Cardiac muscle cell (in vitro differentiated cells and primary cell): ENCODE measurements at regions not wholly inside any gene's neighbourhood (a gene's known extent, or its start where the extent isn't known, plus 50 kb on each side); places are given as distances from the start of the nearest gene placed in this dataset.

ENCODE experiments used
- DNase-seq, 2 donors: peaks; one replicate each; pipeline versions ENCODE4 v3.0.0 to v3.0.0-alpha.2; 2010 to 2017; ENCODE audit warnings: low read depth in 1 of 2, low spot score in 1 of 2
- H3K27ac ChIP-seq: fragments of 200-600 bp; sonication (generic); 2 replicates; pipeline ENCODE4 v1.5.1; 2016
- H3K27me3 ChIP-seq: fragments of 200-600 bp; sonication (generic); 2 replicates; pipeline ENCODE4 v1.6.0; 2016; ENCODE audit warnings: control low read depth
- H3K36me3 ChIP-seq: fragments of 200-600 bp; sonication (generic); 2 replicates; pipeline ENCODE4 v1.5.1; 2016; ENCODE audit warnings: control low read depth
- H3K4me1 ChIP-seq: fragments of 200-600 bp; sonication (generic); 2 replicates; pipeline ENCODE4 v1.8.1; 2017; ENCODE audit warnings: low read depth, mild to moderate bottlenecking, mixed run types
- H3K4me3 ChIP-seq: fragments of 200-600 bp; sonication (generic); 2 replicates; pipeline ENCODE4 v1.5.1; 2016; ENCODE audit warnings: mild to moderate bottlenecking
- H3K9me3 ChIP-seq: fragments of 200-600 bp; sonication (generic); 2 replicates; pipeline ENCODE4 v1.5.1; 2017; ENCODE audit warnings: low read depth, mild to moderate bottlenecking, control low read depth
- TF ChIP-seq, protein P1 (sequence below): IDR thresholded peaks from 2 replicates; pipeline ENCODE4 v1.5.1; 2012; ENCODE audit warnings: low read depth, mild to moderate bottlenecking, low read length

- Histone ChIP-seq H3K4me3 (no peak overlapping the region), H3K4me1 (peaks cover 5% of the 10 kb centered on the region), H3K27ac (no peak overlapping the region), H3K9me3 (no peaks in the 10 kb centered on the region), H3K36me3 (no peaks in the 10 kb centered on the region), H3K27me3 (no peaks in the 10 kb centered on the region)
- TF ChIP-seq, protein P1, sequence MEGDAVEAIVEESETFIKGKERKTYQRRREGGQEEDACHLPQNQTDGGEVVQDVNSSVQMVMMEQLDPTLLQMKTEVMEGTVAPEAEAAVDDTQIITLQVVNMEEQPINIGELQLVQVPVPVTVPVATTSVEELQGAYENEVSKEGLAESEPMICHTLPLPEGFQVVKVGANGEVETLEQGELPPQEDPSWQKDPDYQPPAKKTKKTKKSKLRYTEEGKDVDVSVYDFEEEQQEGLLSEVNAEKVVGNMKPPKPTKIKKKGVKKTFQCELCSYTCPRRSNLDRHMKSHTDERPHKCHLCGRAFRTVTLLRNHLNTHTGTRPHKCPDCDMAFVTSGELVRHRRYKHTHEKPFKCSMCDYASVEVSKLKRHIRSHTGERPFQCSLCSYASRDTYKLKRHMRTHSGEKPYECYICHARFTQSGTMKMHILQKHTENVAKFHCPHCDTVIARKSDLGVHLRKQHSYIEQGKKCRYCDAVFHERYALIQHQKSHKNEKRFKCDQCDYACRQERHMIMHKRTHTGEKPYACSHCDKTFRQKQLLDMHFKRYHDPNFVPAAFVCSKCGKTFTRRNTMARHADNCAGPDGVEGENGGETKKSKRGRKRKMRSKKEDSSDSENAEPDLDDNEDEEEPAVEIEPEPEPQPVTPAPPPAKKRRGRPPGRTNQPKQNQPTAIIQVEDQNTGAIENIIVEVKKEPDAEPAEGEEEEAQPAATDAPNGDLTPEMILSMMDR, result no peak
- no peak for DNase-seq
Measured at GRCh38 chr3:90018779-90019178, 911.4 kb downstream of the EPHA3 start.

DNA sequence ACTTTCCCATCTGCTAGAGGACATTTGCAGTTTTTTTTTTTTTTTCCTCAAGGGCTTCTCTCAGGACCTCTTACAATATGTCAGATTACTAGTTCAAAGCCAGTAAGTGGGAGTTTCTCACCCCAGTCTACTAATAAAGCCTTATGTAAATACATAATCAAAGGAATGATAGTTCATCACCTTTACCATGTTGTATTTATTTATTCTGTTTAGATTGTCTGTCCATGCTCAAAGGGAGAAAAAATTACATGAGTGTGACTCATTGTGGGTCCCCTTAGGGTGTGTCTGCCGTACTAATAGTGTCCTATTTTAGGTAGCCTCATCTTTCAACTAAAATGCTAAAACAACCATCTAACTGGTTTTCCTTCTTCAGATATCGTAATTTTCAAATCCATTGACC lies 917.6 kb downstream of the EPHA3 start:
- no peak overlapping the region for H3K27ac ChIP-seq
- DNase-seq, result no peak
- no peaks in the 10 kb centered on the region for H3K9me3 ChIP-seq
- no peaks in the 10 kb centered on the region for H3K36me3 ChIP-seq
- H3K4me1 ChIP-seq, result peaks cover 5% of the 10 kb centered on the region
- no peak overlapping the region for H3K4me3 ChIP-seq
- TF ChIP-seq, protein P1, result no peak
- H3K27me3 ChIP-seq, result no peaks in the 10 kb centered on the region

DNA sequence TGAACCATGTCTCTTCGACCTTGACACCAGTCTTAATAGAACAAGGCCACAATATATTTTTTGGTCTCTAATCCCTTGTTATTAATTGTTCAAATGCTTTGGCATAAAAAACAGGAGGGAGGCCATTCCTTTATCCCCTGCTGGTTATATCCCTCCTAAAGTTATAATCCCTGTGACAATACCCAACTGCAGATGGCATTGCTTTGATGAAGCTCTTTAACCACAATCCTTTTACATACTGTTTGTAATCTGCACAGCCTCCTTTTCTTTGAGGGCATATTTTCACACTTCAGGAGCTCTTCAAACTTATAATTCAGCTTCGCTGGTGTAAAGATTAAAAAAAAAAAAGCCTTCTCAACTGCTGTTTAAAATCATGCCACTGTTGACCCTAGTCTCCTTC lies 919.0 kb downstream of the EPHA3 start:
- TF ChIP-seq, protein P1, result no peak

DNA sequence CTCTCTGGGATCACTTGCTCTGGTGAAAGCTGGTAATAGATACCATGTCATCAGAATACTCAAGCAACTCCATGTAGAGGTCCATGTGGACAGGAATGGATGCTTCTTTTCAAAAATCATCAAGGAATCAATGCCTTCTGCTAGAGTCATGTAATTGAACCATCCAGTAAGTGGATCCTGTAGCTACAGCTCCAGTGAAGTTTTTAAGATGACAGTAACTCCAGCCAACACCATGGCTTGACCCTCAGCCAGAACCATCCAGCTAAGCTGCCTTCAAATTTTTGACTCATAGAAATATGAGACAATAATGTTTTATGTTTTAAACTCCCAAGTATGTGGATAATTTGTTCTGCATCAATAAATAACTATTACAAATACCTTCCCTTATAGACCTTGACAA lies 923.7 kb downstream of the EPHA3 start:
- H3K36me3 ChIP-seq, result no peaks in the 10 kb centered on the region
- TF ChIP-seq, protein P1, result no peak
- H3K4me3 ChIP-seq, result no peak overlapping the region
- H3K9me3 ChIP-seq, result no peaks in the 10 kb centered on the region
- no peaks in the 10 kb centered on the region for H3K4me1 ChIP-seq
- DNase-seq, result no peak
- H3K27me3 ChIP-seq, result no peaks in the 10 kb centered on the region
- H3K27ac ChIP-seq, result no peak overlapping the region

More for the DNA sequence above, 919.0 kb downstream of the EPHA3 start:
- Histone ChIP-seq H3K4me1 (no peaks in the 10 kb centered on the region), H3K27me3 (no peaks in the 10 kb centered on the region), H3K9me3 (no peaks in the 10 kb centered on the region), H3K27ac (no peak overlapping the region), H3K36me3 (no peaks in the 10 kb centered on the region), H3K4me3 (no peak overlapping the region)
- no peak for DNase-seq

DNA sequence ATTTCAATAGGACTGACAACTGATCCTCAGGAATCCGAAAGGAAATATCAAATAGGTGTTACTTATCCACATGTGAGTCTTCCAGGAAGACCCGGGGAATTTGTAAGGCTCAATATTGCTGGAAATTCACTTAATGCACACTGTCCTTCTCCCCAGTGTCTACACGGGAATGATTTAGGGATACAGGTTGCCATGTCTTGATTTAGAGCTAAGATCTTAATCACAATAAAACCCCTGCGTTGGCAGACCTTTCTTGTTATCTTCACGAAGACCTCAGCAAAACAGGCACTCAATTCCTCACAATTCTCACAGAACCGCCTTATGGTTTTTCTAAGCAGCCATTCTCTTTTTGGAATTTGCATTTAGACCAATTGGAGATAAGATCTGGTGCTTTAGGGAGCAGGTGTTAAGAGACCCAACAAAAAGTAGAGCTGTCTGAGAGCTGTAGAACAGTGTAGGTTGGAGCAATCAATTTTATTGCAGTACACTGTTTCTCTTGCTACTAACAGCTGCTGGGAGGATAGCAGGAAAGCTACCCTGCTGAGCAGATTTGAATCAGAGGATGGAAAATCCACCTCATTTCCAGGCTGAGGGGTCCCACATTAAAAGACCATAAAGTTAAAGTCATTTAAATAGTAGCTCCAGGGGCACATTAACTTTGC lies 925.7 kb downstream of the EPHA3 start:
- DNase-seq, result no peak
- Histone ChIP-seq H3K4me1 (no peaks in the 10 kb centered on the region), H3K4me3 (no peak overlapping the region), H3K27ac (no peak overlapping the region), H3K36me3 (no peaks in the 10 kb centered on the region), H3K27me3 (no peaks in the 10 kb centered on the region), H3K9me3 (no peaks in the 10 kb centered on the region)
- TF ChIP-seq, protein P1, result no peak
